HG02763 (cell line): ENCODE measurements at regions not wholly inside any gene's neighbourhood (a gene's known extent, or its start where the extent isn't known, plus 50 kb on each side); places are given as distances from the start of the nearest gene placed in this dataset.

Experiments used
- ATAC-seq: cut with Tn5 transposase; IDR thresholded peaks from one replicate; pipeline ENCODE4 v1.9.1; 2021; ENCODE audit warnings: mild to moderate bottlenecking, moderate library complexity; ENCODE audit not compliant: unreplicated experiment

DNA sequence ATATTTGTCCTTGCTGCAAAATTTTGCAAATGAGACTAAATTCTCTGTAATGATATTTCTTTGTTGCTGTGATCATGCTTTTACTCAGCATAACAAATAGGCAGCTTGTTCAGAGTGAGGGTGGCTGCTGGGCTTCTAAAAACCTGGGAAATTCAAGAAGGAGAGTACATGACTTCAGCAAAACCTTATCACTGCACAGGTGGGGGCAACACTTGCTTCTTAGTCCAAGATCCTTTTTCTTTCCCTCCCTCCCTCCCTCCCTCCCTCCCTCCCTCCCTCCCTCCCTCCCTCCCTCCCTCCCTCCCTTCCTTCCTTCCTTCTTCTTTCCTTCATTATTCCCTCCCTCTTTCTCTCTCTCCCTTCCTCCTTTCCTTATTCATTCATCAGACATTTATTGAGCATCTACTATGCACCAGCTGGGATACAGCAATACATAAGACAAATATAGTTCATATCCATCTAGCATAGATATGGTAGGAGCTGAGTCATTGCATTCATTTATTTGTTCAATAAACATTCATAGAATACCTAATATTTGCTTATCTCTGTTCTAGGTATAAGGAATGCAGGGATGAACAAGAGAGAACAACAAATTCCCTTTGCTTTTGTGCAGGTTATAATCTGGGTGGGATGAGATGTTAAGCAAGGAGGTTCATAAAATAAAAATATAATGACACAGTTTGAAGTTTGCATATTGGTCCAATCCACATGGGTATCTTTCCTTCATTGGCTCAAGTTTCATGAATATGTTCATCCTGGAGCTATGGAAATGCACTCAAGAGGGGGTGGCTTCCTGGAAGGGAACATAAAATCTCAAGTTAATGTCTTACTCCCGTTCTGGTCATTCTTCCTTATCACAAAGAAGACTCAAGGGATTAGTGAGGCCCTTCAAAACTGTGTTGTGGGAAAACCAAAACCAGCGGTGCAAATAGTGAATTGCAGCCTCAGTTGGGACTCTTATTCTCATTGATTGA is 210.7 kb downstream of the PDCD6IP start:
- ATAC-seq: no peak

DNA sequence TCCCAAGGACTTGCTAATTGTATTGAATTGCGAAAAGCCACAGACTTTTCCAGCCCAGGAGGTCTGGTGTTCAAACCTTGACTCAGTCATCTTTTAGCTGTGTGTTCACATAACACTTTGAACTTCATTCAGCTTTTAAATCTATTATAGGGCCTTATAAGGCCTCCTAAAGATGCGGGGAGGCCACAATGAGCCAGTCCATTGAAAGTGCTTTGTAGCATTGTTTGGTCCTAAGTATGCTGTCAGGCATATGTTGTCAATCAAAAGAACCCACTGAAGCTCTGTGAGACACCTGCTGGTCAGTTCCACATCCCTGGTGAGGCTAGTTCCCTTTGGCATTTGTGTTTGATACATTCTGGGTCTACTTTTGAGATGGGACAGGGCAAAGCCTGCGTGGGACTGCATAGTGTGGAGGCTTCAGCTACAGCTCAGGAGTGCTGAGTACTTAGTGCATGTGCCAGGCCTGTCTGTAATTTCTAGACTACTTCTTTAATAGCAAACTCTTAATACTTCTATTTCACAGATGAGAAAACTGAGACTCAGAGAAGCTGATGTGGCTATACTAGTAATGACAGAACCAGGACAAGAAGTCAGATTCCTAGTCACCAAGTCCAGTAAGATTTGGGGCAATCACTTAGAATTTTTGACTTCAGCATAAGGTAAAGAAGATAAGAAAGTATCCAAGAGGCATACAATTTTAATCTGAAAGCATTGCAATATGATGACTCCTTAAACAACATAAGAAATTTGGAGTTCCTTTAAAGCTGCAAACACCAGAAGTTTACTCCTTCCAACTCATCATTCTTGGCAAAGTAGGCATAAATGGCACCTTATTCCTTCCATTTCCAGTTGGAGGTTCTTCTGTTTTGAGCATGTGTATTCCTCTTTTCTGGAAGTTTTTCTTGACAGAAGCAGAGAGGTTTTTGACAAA is 213.0 kb downstream of the PDCD6IP start:
- ATAC-seq: no peak

GRCh38 chr3:34012102-34012461 is 213.7 kb downstream of the PDCD6IP start:
- no peak for ATAC-seq

GRCh38 chr3:34013818-34014570 is 215.6 kb downstream of the PDCD6IP start:
- ATAC-seq: no peak

DNA sequence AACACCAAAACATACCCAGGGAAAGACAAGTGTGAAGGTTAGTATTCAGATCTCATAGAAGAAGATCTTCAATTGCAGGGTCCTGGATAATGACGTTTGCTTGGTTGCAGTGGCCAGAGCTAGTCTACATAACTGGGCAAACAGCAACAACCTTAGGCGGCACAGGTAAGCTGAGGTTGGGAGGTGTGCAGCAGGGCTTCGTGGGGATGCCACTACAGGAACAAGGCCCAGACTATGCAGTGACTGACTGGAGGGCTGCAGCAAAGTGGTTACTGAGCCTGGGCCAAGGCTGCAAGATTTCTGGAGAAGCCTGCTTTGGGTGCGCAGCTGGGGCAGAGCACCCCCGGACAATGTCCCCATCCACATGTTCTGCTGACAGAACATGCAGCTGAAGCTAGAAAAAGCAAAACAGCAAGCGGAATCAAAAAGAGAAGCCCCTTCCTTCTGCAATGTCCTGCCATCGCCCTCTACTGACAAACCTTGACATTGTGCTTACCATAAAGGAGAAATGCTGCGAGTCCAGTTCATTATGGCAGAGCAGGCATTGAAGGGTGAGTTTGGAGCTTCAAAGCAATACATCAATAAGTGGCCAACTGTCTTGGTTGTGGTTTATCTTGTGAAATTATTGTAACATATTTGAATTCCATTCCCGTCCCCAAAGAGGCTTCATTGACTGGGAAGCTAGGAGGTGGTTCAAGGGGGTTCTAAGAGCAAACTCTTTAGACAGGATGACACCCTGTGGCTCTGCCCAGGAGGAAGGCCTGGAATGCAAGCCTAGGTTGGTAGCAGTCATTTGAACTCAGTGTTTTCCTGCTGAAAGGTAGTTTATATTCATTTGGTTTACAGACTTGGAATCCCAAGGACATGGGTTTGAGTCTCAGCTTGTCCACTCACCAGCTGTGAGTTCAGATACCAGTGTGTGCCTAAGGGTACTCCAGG is 217.0 kb downstream of the PDCD6IP start:
- ATAC-seq: no peak

- ATAC-seq: no peak
Observed at GRCh38 chr3:34016925-34017587, 218.6 kb downstream of the PDCD6IP start.

- no peak for ATAC-seq
Observed at GRCh38 chr3:34017757-34018156, 219.3 kb downstream of the PDCD6IP start.

- no peak for ATAC-seq
Observed at GRCh38 chr3:34019158-34019557, 220.7 kb downstream of the PDCD6IP start.

DNA sequence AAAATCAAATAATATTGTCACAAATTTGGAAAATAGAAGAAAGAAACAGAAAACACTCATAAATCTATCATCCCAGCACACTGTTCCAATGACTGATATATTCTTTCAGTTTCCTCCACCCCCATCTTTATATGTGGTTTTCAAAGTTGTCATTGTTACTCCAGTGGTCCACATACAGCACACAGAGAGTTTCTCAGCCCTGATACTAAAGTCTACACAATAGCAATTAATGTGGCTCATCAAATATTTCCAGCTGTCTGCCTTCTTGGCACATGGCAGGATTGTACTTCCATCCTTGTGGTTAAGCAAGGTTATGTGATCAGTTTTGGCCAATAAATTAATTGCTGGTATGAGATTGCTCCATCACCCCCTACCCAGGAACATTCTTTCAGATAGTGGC is 221.7 kb downstream of the PDCD6IP start:
- ATAC-seq: no peak

DNA sequence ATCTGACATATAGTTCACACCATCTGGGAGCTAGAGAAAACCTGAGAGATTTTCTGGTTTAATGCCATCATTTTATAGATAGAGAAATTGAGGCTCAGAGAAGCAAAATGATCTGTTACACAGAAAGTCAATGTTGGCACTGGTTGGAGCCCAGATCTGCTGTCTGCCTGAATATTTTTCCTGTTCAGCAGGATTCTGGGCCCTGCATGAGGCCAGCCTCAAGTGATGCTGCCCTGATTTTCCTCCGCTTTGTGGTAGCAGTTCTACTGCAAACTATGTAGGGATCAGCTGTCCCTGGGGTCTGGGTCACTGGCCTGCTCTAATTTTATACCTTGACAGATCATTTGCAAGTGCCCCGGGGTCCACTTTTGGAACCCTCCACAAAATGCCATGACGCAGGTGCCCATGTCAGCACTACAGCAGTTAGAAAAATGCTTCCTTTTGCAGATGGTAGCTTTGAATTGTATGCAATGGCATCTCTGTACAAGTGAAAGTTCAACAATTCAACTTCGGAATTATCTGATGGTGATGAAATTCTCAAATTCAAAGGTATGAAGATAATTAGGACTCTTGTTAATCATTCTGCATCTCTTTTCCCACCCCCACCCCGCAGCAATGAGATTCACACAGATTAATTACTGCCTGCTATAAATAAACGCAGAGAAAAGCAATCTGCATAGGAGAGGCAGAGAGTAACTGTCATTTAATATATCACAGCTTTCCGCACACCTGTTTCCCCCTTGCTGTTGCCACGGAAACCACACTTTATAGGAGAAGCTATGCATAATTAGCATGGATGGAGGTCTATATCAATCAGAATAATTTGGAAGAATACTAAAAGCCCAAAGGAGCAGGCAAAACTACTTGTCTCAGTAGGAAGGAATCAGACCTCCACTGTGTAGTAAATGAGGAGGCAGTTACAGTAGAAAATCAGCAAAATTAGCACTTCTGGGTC is 222.6 kb downstream of the PDCD6IP start:
- ATAC-seq: no peak

GRCh38 chr3:34022147-34022546 is 223.7 kb downstream of the PDCD6IP start:
- no peak for ATAC-seq

GRCh38 chr3:34024447-34025240 is 226.2 kb downstream of the PDCD6IP start:
- ATAC-seq: no peak

GRCh38 chr3:34033839-34034238 is 235.4 kb downstream of the PDCD6IP start:
- no peak for ATAC-seq

DNA sequence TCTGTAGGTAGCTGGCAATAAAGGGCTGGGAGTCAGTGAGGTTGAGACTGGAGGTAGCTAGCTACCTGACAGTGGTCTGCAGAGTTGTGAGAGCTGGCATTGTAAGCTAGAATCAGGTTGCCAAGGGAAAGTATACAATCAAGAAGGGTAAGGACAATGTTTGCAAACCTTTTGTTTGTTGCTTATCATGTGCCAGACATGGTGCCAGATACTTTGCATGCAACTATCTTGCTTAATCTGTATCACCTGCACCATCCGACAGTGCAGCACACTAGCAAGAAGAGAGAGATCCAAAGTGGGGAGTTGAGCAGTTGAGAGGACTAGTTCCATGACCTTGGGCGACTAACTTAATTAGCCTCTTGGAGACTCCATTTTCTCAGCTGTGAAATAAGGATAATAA is 236.4 kb downstream of the PDCD6IP start:
- ATAC-seq: no peak

- ATAC-seq: no peak
Observed at GRCh38 chr3:34035775-34036174, 237.3 kb downstream of the PDCD6IP start.

GRCh38 chr3:34037260-34037659 is 238.8 kb downstream of the PDCD6IP start:
- ATAC-seq: no peak

- no peak for ATAC-seq
Observed at GRCh38 chr3:34038131-34038530, 239.7 kb downstream of the PDCD6IP start.
